Fibroblast of mammary gland (primary cell): ENCODE measurements at regions not wholly inside any gene's neighbourhood (a gene's known extent, or its start where the extent isn't known, plus 50 kb on each side); places are given as distances from the start of the nearest gene placed in this dataset.

Experiments used
- DNase-seq: peaks from one replicate; pipeline ENCODE4 v3.0.0-alpha.2; 2010; ENCODE audit warnings: low read depth
- H3K4me3 ChIP-seq: 2 replicates; pipeline ENCODE4 v1.5.1; 2011; ENCODE audit warnings: low read depth, mild to moderate bottlenecking, low read length, moderate library complexity; ENCODE audit not compliant: control insufficient read depth
- CTCF ChIP-seq: conservative IDR thresholded peaks from 2 replicates; pipeline ENCODE4 v1.5.1; 2011; ENCODE audit warnings: low read depth, low read length, inconsistent platforms; ENCODE audit not compliant: control insufficient read depth, insufficient read depth

GRCh38 chr15:53213336-53213735 lies 423.2 kb upstream of the ONECUT1 start:
- H3K4me3 ChIP-seq: no peak overlapping the region
- no peak for DNase-seq
- no peak for TF ChIP-seq CTCF

- no peak for TF ChIP-seq CTCF
- no peak for DNase-seq
- no peak overlapping the region for H3K4me3 ChIP-seq
These were observed 422.6 kb upstream of the ONECUT1 start for GRCh38 chr15:53212785-53213184.

GRCh38 chr15:53210653-53211052 lies 420.5 kb upstream of the ONECUT1 start:
- DNase-seq: no peak
- no peak for TF ChIP-seq CTCF
- no peak overlapping the region for H3K4me3 ChIP-seq

DNA sequence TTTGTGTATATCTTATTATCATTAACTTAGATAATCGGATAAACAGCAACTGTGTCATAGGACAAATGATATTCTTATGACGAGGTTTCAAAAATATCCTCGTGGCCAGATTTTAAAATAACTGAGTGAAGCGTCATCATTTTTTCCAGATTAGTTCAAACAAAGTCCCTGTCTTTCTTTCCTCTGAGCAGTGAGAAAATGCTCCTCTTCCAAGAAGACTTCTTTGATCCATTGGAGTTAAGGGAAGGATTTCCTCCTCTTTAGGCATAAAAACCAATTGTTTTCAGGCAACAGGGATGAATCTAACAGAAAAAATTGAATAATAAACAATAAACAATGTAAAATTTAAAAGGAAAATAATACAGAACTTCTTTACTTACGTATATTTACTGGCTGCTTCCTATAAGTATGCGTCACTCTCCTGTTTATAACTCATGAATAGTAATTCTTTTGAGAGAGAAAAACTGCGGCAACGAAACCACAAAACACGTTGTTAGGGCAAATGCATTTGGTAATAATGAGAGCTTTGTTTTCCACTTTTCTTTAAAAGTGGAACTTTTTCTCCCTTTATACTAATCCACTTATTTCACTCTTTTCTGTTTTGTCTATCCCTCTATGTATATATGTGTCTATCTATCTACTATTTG lies 419.4 kb upstream of the ONECUT1 start:
- DNase-seq: no peak
- H3K4me3 ChIP-seq: no peak overlapping the region
- TF ChIP-seq CTCF: no peak

DNA sequence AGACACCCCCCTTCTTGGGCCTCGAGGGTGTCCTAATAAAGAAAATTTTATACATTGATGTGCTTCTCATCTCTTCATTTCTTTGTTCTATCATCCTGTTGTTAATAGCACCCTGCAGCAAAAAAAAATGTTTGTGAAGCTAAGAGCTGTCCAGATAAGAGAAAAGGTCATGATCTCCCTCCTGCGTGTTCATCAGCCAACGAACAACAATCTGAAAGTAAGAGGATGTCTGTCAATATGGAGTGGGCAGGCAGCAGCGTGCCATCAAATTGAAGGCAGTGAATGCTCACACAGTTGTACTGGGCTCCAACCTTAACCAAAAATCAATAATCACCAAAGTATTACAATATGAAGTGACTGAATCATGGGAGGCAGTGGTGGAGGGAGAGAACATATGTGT lies 418.6 kb upstream of the ONECUT1 start:
- no peak for DNase-seq
- H3K4me3 ChIP-seq: no peak overlapping the region
- no peak for TF ChIP-seq CTCF

DNA sequence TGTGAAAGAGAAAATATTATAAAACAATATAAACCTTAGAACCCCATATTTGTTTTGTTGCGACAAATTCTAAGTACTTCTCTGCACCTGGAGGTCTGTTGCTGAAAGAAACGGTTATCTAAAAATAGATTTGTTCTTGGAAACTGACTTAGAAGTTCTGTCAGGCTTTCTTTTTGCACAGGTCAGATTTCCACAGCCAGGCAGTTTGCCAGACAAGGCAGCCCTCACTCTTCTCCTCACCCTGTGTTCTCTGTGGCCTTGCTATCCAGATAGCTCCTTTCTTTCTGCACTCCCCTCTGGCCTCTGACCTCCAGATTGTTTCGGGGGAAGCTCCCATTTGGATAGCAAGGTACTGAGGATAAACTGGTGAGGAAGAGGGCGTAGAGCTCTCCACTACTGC lies 413.3 kb upstream of the ONECUT1 start:
- no peak for TF ChIP-seq CTCF
- DNase-seq: no peak
- no peak overlapping the region for H3K4me3 ChIP-seq

- TF ChIP-seq CTCF: no peak
- DNase-seq: no peak
These were observed 412.7 kb upstream of the ONECUT1 start for GRCh38 chr15:53202876-53203275.

More at GRCh38 chr15:53202876-53203275, 412.7 kb upstream of the ONECUT1 start:
- H3K4me3 ChIP-seq: no peak overlapping the region
